Lower leg skin (tissue), 4 donors: ENCODE measurements at regions not wholly inside any gene's neighbourhood (a gene's known extent, or its start where the extent isn't known, plus 50 kb on each side); places are given as distances from the start of the nearest gene placed in this dataset.

Source experiments
- DNase-seq, 2 donors: peaks; one replicate each; pipeline ENCODE4 v3.0.0-alpha.2; 2019; ENCODE audit warnings: low spot score in 2 of 2
- H3K4me3 ChIP-seq: fragments of 200-600 bp; sonication (generic); 2 replicates; pipeline ENCODE4 v1.5.1; 2017; ENCODE audit warnings: mild to moderate bottlenecking, low read depth; ENCODE audit not compliant: poor library complexity, severe bottlenecking
- POLR2A ChIP-seq, 2 donors: fragments of 450-650 bp; IDR thresholded peaks; one replicate each; pipeline ENCODE4 v1.6.1; 2016 to 2017; ENCODE audit warnings: antibody characterized with exemption in 2 of 2, mild to moderate bottlenecking in 1 of 2, moderate library complexity in 1 of 2
- WGBS, 2 donors: methylation state at CpG; one replicate each; pipeline ENCODE4 v1.1.5; 2018; 5-methylcytosine and 5-hydroxymethylcytosine counted together
- intact Hi-C: fragments of 100-400 bp; cut with DNase I; formaldehyde crosslinking; loops from one replicate; pipeline ENCODE4 v1.15.0; 2023; ENCODE audit warnings: low total_unique reads
- TF ChIP-seq, protein P1 (sequence below), 3 donors: fragments of 450-650 bp; IDR thresholded peaks; one replicate each; pipeline ENCODE4 v1.5.1; 2016; ENCODE audit warnings: antibody characterized with exemption in 3 of 3, mild to moderate bottlenecking in 3 of 3, moderate library complexity in 2 of 3

DNA sequence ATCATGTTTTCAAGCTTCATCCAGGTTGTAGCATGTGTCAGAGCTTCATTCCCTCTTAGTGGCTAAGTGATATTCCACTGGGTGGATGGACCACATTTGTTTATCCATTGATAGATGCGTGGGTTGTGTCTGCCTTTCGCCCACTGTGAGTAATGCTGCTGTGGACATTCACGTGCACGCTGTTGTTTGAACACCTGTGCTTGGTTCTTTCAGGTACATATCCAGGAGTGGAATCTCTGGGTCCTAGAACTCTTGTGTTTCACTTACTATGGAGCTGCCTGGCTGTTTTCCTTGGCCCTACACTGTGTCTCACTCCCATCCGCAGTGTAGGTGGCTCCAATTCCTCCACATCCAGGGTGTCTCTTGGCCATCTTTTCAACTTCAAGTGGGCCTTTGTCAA is 224.2 kb downstream of the C16orf95 start:
- no peak for TF ChIP-seq POLR2A (IDR thresholded peaks at IDR 0.05)
- TF ChIP-seq, protein P1, sequence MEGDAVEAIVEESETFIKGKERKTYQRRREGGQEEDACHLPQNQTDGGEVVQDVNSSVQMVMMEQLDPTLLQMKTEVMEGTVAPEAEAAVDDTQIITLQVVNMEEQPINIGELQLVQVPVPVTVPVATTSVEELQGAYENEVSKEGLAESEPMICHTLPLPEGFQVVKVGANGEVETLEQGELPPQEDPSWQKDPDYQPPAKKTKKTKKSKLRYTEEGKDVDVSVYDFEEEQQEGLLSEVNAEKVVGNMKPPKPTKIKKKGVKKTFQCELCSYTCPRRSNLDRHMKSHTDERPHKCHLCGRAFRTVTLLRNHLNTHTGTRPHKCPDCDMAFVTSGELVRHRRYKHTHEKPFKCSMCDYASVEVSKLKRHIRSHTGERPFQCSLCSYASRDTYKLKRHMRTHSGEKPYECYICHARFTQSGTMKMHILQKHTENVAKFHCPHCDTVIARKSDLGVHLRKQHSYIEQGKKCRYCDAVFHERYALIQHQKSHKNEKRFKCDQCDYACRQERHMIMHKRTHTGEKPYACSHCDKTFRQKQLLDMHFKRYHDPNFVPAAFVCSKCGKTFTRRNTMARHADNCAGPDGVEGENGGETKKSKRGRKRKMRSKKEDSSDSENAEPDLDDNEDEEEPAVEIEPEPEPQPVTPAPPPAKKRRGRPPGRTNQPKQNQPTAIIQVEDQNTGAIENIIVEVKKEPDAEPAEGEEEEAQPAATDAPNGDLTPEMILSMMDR (IDR thresholded peaks at IDR 0.05) = no peak
- intact Hi-C loops = no loop called here
- DNase-seq = peak in 1 of 2 donors; percentile 26
- 93 to 94% methylated on average over 5 of the region's 5 CpGs for WGBS, 2 donors
- H3K4me3 ChIP-seq = no peak overlapping the region

DNA sequence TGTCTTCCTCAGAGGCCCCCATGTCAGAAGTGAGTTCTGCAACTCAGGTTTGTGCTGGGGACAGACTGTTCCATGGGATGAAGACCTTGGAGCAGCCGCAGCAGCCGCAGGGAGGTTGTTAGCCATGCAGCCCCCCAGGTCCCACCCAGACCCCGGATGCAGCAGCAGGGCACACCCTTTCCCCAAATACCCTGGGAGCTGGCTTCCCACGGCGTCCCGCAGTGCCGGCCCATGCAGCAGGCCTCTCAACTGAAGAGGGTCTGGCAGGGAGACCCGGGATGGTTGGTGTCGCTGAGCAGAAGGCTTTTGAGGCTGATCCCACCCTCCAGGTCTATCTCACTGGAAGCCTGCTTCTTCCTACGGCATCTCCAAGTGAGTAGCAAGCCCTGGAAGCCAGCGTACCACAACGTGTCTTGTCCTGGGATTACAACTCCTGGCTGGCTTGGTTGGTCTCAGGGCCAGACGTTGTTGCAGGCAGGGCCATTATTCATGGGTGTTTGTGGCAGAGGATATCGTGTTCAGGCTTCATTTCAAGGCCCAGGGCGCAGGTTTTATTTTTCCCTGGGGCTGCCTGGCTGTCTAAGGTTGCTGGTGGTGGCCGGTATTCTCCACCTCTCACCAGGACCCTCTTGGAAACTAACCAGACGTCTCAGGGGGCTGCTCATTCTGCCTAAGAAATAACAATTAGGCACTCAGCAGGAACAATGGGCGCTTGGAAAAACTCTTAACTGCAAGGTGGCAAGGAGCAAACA is 223.2 kb downstream of the C16orf95 start:
- WGBS, 2 donors = 76 to 79% methylated on average over 18 of the region's 18 CpGs
- intact Hi-C loops = no loop called here
- DNase-seq = peak in 1 of 2 donors; percentile 75
- no peak overlapping the region for H3K4me3 ChIP-seq
- TF ChIP-seq POLR2A (IDR thresholded peaks at IDR 0.05) = no peak
- TF ChIP-seq, protein P1 (IDR thresholded peaks at IDR 0.05) = no peak

DNA sequence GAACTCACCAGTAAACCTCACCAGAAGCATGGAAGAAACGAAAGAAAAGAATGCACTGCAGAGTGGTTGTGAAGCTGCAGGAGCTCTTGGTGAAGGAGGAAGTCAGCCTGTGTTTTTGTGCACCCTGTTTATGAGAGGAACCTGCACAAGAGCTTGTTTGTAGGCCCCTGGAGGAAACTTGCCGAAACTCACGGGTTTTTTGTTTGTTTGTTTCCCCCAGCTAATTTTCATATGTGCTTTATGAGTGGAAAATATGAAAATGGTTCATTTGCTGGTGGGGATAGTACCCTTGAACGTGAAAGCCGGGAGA is 222.7 kb downstream of the C16orf95 start:
- WGBS, 2 donors = 72 to 80% methylated on average over 5 of the region's 5 CpGs
- TF ChIP-seq POLR2A (IDR thresholded peaks at IDR 0.05) = no peak
- TF ChIP-seq, protein P1 (IDR thresholded peaks at IDR 0.05) = no peak
- no peak overlapping the region for H3K4me3 ChIP-seq
- intact Hi-C loops = no loop called here
- no peak for DNase-seq

DNA sequence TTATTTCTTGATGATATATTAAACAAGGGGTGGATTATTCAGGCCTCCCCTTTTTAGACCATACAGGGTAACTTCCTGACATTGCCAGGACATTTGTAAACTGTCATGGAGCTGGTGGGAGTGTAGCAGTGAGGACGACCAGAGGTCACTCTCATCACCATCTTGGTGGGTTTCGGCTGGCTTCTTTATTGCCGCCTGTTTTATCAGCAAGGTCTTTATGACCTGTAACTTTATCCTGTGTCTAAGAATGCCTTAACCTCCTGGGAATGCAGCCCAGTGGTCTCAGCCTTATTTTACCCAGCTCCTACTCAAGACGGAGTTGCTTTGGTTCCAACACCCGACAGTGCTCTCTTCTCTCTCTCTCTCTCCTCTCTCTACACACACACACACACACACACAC is 221.9 kb downstream of the C16orf95 start:
- DNase-seq = peak in 1 of 2 donors; percentile 6
- no peak overlapping the region for H3K4me3 ChIP-seq
- no peak for TF ChIP-seq POLR2A (IDR thresholded peaks at IDR 0.05)
- TF ChIP-seq, protein P1 (IDR thresholded peaks at IDR 0.05) = no peak
- intact Hi-C loops = loop anchor here (5.0 kb wide), 1 partner anchor 903 kb away; no protein-coding TSS in a partner anchor
- WGBS, 2 donors = 74 to 76% methylated on average over 5 of the region's 5 CpGs

DNA sequence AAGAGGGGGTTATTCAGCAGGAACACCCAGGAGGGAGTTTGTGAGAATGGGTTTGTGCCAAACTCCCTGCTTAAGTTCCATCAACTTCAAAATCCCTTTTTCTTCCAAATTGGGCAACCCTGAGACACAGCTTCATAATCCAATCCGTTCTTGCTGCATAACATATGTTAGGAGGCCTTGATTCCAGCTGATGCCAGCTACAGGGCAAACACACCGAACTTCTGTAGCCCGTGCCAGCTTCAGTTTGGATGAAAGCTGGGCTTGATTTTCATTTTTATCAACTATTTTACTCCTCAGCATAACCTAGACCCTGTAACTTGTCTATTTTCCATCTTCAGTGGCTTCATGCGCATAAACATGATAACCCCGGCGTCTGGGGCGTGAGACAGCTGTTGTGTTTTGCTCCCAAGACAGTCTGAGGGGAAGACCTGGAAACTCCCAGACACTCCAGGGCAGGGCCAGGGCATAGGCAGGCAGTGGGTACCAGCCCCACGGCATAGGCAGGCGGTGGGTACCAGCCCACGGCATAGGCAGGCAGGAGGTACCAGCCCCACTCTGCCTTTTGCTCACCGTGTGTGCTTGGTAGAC is 220.4 kb downstream of the C16orf95 start:
- no peak overlapping the region for H3K4me3 ChIP-seq
- peak in 1 of 2 donors; percentile 42 for DNase-seq
- WGBS, 2 donors = 80 to 93% methylated on average over 11 of the region's 11 CpGs
- TF ChIP-seq, protein P1 (IDR thresholded peaks at IDR 0.05) = no peak
- no peak for TF ChIP-seq POLR2A (IDR thresholded peaks at IDR 0.05)
- intact Hi-C loops = loop anchor here (5.0 kb wide), 1 partner anchor 905 kb away; no protein-coding TSS in a partner anchor
